Dermis microvascular lymphatic vessel endothelial cell (primary cell): ENCODE measurements at regions not wholly inside any gene's neighbourhood (a gene's known extent, or its start where the extent isn't known, plus 50 kb on each side); places are given as distances from the start of the nearest gene placed in this dataset.
A peak's percentile ranks its signal among the peaks of the same experiment; 100 is the strongest.
"Not testable (repeated sequence)": the region's sequence is repeated elsewhere in the genome, so short reads cannot be mapped to it uniquely, and the experiment has no call there.

Source experiments
- DNase-seq, 2 donors: peaks; one replicate each; pipeline versions ENCODE4 v3.0.0 to v3.0.0-alpha.2; 2010; ENCODE audit warnings: low read depth in 2 of 2

- DNase-seq = not testable (repeated sequence)
These were observed 334.2 kb downstream of the SPATA31A7 start for GRCh38 chr9:61523897-61524620.

DNA sequence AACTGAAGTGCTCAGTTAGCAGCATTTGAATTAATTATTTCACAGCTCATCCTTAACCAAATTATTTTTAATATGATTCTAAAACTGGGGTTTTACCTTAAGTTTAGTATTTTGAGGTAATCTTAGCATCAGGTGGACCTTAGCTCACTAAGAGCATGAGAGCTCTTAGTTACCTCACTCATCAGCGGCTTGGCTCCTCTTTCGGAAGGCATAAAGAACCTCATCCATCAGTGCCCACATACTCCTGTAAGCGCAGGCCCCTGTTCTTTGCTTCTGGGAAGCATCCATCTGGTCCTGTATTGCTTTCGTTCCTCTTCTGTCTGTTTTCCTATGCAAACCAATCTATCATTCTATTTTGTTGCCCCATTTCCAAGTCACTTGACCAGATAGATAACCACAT, 335.8 kb downstream of the SPATA31A7 start:
- not testable (repeated sequence) for DNase-seq

DNA sequence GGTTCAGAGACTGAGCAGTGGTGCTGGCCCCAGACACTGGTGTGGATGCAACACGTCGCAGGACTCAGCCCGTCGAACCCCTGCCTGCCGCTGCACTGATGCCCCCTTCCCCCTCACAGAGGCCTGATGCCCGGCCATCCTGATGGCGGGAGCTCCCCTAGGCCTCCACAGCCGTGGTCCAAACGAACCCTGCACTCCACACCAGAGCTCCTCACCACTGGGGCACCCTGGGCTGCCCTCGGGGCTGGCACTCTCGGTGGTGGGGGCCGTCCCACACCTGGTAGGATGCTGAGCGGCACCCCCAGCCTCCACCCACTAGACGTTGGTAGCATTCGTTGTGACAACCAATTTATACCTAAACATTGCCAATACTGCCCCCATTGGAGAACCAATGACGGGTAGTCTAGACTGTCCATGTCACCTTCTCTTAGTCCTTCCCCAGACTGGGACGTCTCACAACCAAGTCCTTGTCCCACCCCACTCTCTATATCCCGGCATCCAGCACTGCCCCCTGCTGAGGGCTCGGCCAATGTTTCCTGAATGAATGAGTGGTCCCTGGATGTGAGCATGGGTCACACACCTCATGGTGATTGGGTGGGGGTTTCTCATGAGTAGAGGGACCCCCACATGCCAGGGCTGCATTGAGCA, 360.4 kb downstream of the SPATA31A7 start:
- peak in 1 of 2 donors; percentile 0 for DNase-seq

- DNase-seq = not testable (repeated sequence)
These were observed 381.7 kb downstream of the SPATA31A7 start for GRCh38 chr9:61571403-61572127.

DNA sequence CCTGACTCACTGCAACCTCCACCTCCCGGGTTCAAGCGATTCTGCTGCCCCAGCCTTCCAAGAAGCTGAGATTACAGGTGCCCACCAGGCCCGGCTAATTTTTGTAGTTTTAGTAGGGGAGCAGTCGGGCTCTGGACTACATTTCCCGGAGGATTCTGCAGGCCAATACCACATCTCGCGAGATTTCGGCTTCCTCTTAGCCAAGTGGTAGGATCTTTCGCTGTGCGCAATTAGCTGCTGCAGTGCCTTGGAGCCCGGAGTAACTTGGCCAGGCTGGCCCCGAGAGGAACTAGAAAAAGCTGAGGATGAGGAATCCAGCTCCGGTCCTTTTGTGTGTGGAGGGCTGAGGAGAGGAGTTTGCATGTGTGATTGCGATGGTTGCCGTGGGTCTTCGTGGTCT, 382.5 kb downstream of the SPATA31A7 start:
- DNase-seq = not testable (repeated sequence)

GRCh38 chr9:61573432-61573831, 383.6 kb downstream of the SPATA31A7 start:
- DNase-seq = not testable (repeated sequence)
